ENCODE measurements at regions not wholly inside any gene's neighbourhood (a gene's known extent, or its start where the extent isn't known, plus 50 kb on each side); places are given as distances from the start of the nearest gene placed in this dataset.
"Not testable (repeated sequence)": the region's sequence is repeated elsewhere in the genome, so short reads cannot be mapped to it uniquely, and the experiment has no call there.

GRCh38 chr16:18263046-18263445 lies 73.5 kb downstream of the NPIPA8 start:
- H3K9ac ChIP-seq (ENCODE audit: insufficient read depth, low read depth, low read length); H3K4me2 ChIP-seq (ENCODE audit: low read depth, low read length); FAIRE-seq; H3K27me3 ChIP-seq (ENCODE audit: control insufficient read depth in 1 of 2, insufficient read depth in 2 of 2, low read length in 2 of 2); H4K20me1 ChIP-seq (ENCODE audit: insufficient read depth, low read length); DNase-seq (ENCODE audit: low spot score); H3K9me3 ChIP-seq (ENCODE audit: low read length); H3K27ac ChIP-seq (ENCODE audit: extremely low read length, insufficient read depth, low read length); H3K4me3 ChIP-seq (replicated peaks in 1 of 3; ENCODE audit: insufficient read depth in 1 of 3, low read depth in 2 of 3, low read length in 3 of 3); H3K4me1 ChIP-seq (ENCODE audit: insufficient read depth, low read length); H2AFZ ChIP-seq (ENCODE audit: low read length); POLR2A ChIA-PET; H3K79me2 ChIP-seq (ENCODE audit: insufficient read depth, low read length); intact Hi-C loops (cut with micrococcal nuclease; ENCODE audit: unreplicated experiment); ATAC-seq; in situ Hi-C loops (cut with HindIII; ENCODE audit: extremely low pct_ligation_motif_present, low pct_unique_long_range_greater_than_20kb); CTCF ChIA-PET (ENCODE audit: low intra/inter-chr PET ratio, low total read pairs); BruUV-seq (replicated peaks); H3K36me3 ChIP-seq (replicated peaks in 1 of 2; ENCODE audit: control insufficient read depth in 1 of 2, insufficient read depth in 2 of 2, low read length in 2 of 2): not testable (repeated sequence)
- no CpG with 5 or more reads among the region's 5 CpGs for WGBS (ENCODE audit: low lambda C conversion rate)

GRCh38 chr16:18261848-18262247 lies 74.7 kb downstream of the NPIPA8 start:
- H3K9me3 ChIP-seq (ENCODE audit: low read length); ATAC-seq; H3K36me3 ChIP-seq (replicated peaks in 1 of 2; ENCODE audit: control insufficient read depth in 1 of 2, insufficient read depth in 2 of 2, low read length in 2 of 2); BruUV-seq (replicated peaks); in situ Hi-C loops (cut with HindIII; ENCODE audit: extremely low pct_ligation_motif_present, low pct_unique_long_range_greater_than_20kb); FAIRE-seq; H3K4me1 ChIP-seq (ENCODE audit: insufficient read depth, low read length); H3K9ac ChIP-seq (ENCODE audit: insufficient read depth, low read depth, low read length); intact Hi-C loops (cut with micrococcal nuclease; ENCODE audit: unreplicated experiment); CTCF ChIA-PET (ENCODE audit: low intra/inter-chr PET ratio, low total read pairs); H3K27ac ChIP-seq (ENCODE audit: extremely low read length, insufficient read depth, low read length); DNase-seq (ENCODE audit: low spot score); H4K20me1 ChIP-seq (ENCODE audit: insufficient read depth, low read length); H2AFZ ChIP-seq (ENCODE audit: low read length); H3K79me2 ChIP-seq (ENCODE audit: insufficient read depth, low read length); H3K4me3 ChIP-seq (replicated peaks in 1 of 3; ENCODE audit: insufficient read depth in 1 of 3, low read depth in 2 of 3, low read length in 3 of 3); H3K4me2 ChIP-seq (ENCODE audit: low read depth, low read length); H3K27me3 ChIP-seq (ENCODE audit: control insufficient read depth in 1 of 2, insufficient read depth in 2 of 2, low read length in 2 of 2); POLR2A ChIA-PET: not testable (repeated sequence)
- WGBS (ENCODE audit: low lambda C conversion rate), result 19% methylated on average over 2 of the region's 2 CpGs

GRCh38 chr16:18259496-18260176 lies 76.9 kb downstream of the NPIPA8 start:
- H3K4me3 ChIP-seq (replicated peaks in 1 of 3; ENCODE audit: insufficient read depth in 1 of 3, low read depth in 2 of 3, low read length in 3 of 3); intact Hi-C loops (cut with micrococcal nuclease; ENCODE audit: unreplicated experiment); CTCF ChIA-PET (ENCODE audit: low intra/inter-chr PET ratio, low total read pairs); FAIRE-seq; DNase-seq (ENCODE audit: low spot score); BruUV-seq (replicated peaks); ATAC-seq; H3K36me3 ChIP-seq (replicated peaks in 1 of 2; ENCODE audit: control insufficient read depth in 1 of 2, insufficient read depth in 2 of 2, low read length in 2 of 2); H2AFZ ChIP-seq (ENCODE audit: low read length); H3K27me3 ChIP-seq (ENCODE audit: control insufficient read depth in 1 of 2, insufficient read depth in 2 of 2, low read length in 2 of 2); H3K4me2 ChIP-seq (ENCODE audit: low read depth, low read length); H3K9me3 ChIP-seq (ENCODE audit: low read length); H3K4me1 ChIP-seq (ENCODE audit: insufficient read depth, low read length); H3K79me2 ChIP-seq (ENCODE audit: insufficient read depth, low read length); H3K27ac ChIP-seq (ENCODE audit: extremely low read length, insufficient read depth, low read length); H4K20me1 ChIP-seq (ENCODE audit: insufficient read depth, low read length); POLR2A ChIA-PET; H3K9ac ChIP-seq (ENCODE audit: insufficient read depth, low read depth, low read length); in situ Hi-C loops (cut with HindIII; ENCODE audit: extremely low pct_ligation_motif_present, low pct_unique_long_range_greater_than_20kb): not testable (repeated sequence)
- WGBS (ENCODE audit: low lambda C conversion rate), result 0% methylated on average over 5 of the region's 10 CpGs

GRCh38 chr16:18252943-18253342 lies 83.6 kb downstream of the NPIPA8 start:
- in situ Hi-C loops (cut with HindIII; ENCODE audit: extremely low pct_ligation_motif_present, low pct_unique_long_range_greater_than_20kb); BruUV-seq (replicated peaks); H3K9ac ChIP-seq (ENCODE audit: insufficient read depth, low read depth, low read length); H4K20me1 ChIP-seq (ENCODE audit: insufficient read depth, low read length); H3K27ac ChIP-seq (ENCODE audit: extremely low read length, insufficient read depth, low read length); H3K4me3 ChIP-seq (replicated peaks in 1 of 3; ENCODE audit: insufficient read depth in 1 of 3, low read depth in 2 of 3, low read length in 3 of 3); intact Hi-C loops (cut with micrococcal nuclease; ENCODE audit: unreplicated experiment); CTCF ChIA-PET (ENCODE audit: low intra/inter-chr PET ratio, low total read pairs); H3K4me1 ChIP-seq (ENCODE audit: insufficient read depth, low read length); ATAC-seq; POLR2A ChIA-PET; H3K79me2 ChIP-seq (ENCODE audit: insufficient read depth, low read length); H3K9me3 ChIP-seq (ENCODE audit: low read length); H3K4me2 ChIP-seq (ENCODE audit: low read depth, low read length); DNase-seq (ENCODE audit: low spot score); H3K27me3 ChIP-seq (ENCODE audit: control insufficient read depth in 1 of 2, insufficient read depth in 2 of 2, low read length in 2 of 2); H3K36me3 ChIP-seq (replicated peaks in 1 of 2; ENCODE audit: control insufficient read depth in 1 of 2, insufficient read depth in 2 of 2, low read length in 2 of 2); FAIRE-seq; H2AFZ ChIP-seq (ENCODE audit: low read length): not testable (repeated sequence)
- 17% methylated on average over 2 of the region's 5 CpGs for WGBS (ENCODE audit: low lambda C conversion rate)

Data from HepG2 (cell line).